ENCODE measurements at regions not wholly inside any gene's neighbourhood (a gene's known extent, or its start where the extent isn't known, plus 50 kb on each side); places are given as distances from the start of the nearest gene placed in this dataset.

- no peak for DNase-seq
- in situ Hi-C loops (cut with MboI; ENCODE audit: low pct_unique_long_range_greater_than_20kb, low sequenced_read_pairs), result loop anchor here (10.0 kb wide), 1 partner anchor 65 kb away; no protein-coding TSS in a partner anchor
Measured at GRCh38 chr17:73719588-73720071, 75.4 kb upstream of the SDK2 start.

GRCh38 chr17:73720187-73720834 lies 76.1 kb upstream of the SDK2 start:
- in situ Hi-C loops (cut with MboI; ENCODE audit: low pct_unique_long_range_greater_than_20kb, low sequenced_read_pairs), result loop anchor here (10.0 kb wide), 1 partner anchor 64 kb away; no protein-coding TSS in a partner anchor

GRCh38 chr17:73722165-73722564 lies 77.9 kb upstream of the SDK2 start:
- in situ Hi-C loops (cut with MboI; ENCODE audit: low pct_unique_long_range_greater_than_20kb, low sequenced_read_pairs), result loop anchor here (10.0 kb wide), 1 partner anchor 63 kb away; no protein-coding TSS in a partner anchor
- no peak for DNase-seq

More at GRCh38 chr17:73720187-73720834, 76.1 kb upstream of the SDK2 start:
- DNase-seq, result no peak

GRCh38 chr17:73723317-73723716 lies 79.1 kb upstream of the SDK2 start:
- DNase-seq, result no peak
- in situ Hi-C loops (cut with MboI; ENCODE audit: low pct_unique_long_range_greater_than_20kb, low sequenced_read_pairs), result loop anchor here (10.0 kb wide), 1 partner anchor 61 kb away; no protein-coding TSS in a partner anchor

GRCh38 chr17:73724341-73724740 lies 80.1 kb upstream of the SDK2 start:
- in situ Hi-C loops (cut with MboI; ENCODE audit: low pct_unique_long_range_greater_than_20kb, low sequenced_read_pairs), result loop anchor here (10.0 kb wide), 1 partner anchor 60 kb away; no protein-coding TSS in a partner anchor

GRCh38 chr17:73724990-73725389 lies 80.7 kb upstream of the SDK2 start:
- DNase-seq, result no peak
- in situ Hi-C loops (cut with MboI; ENCODE audit: low pct_unique_long_range_greater_than_20kb, low sequenced_read_pairs), result loop anchor here (10.0 kb wide), 1 partner anchor 60 kb away; no protein-coding TSS in a partner anchor

More at GRCh38 chr17:73724341-73724740, 80.1 kb upstream of the SDK2 start:
- no peak for DNase-seq

GRCh38 chr17:73725794-73726515 lies 81.7 kb upstream of the SDK2 start:
- no peak for DNase-seq
- in situ Hi-C loops (cut with MboI; ENCODE audit: low pct_unique_long_range_greater_than_20kb, low sequenced_read_pairs), result loop anchor here (10.0 kb wide), 1 partner anchor 59 kb away; no protein-coding TSS in a partner anchor

- in situ Hi-C loops (cut with MboI; ENCODE audit: low pct_unique_long_range_greater_than_20kb, low sequenced_read_pairs), result loop anchor here (10.0 kb wide), 1 partner anchor 57 kb away; no protein-coding TSS in a partner anchor
- DNase-seq, result no peak
Measured at GRCh38 chr17:73727941-73728340, 83.7 kb upstream of the SDK2 start.

- in situ Hi-C loops (cut with MboI; ENCODE audit: low pct_unique_long_range_greater_than_20kb, low sequenced_read_pairs), result loop anchor here (10.0 kb wide), 1 partner anchor 56 kb away; no protein-coding TSS in a partner anchor
- no peak for DNase-seq
Measured at GRCh38 chr17:73729101-73729500, 84.9 kb upstream of the SDK2 start.

- DNase-seq, result no peak
- in situ Hi-C loops (cut with MboI; ENCODE audit: low pct_unique_long_range_greater_than_20kb, low sequenced_read_pairs), result no loop called here
Measured at GRCh38 chr17:73731733-73732132, 87.5 kb upstream of the SDK2 start.

GRCh38 chr17:73733517-73733916 lies 89.3 kb upstream of the SDK2 start:
- in situ Hi-C loops (cut with MboI; ENCODE audit: low pct_unique_long_range_greater_than_20kb, low sequenced_read_pairs), result no loop called here
- DNase-seq, result no peak

GRCh38 chr17:73735245-73735644 lies 91.0 kb upstream of the SDK2 start:
- DNase-seq, result no peak
- in situ Hi-C loops (cut with MboI; ENCODE audit: low pct_unique_long_range_greater_than_20kb, low sequenced_read_pairs), result no loop called here

GRCh38 chr17:73738751-73739575 lies 94.7 kb upstream of the SDK2 start:
- in situ Hi-C loops (cut with MboI; ENCODE audit: low pct_unique_long_range_greater_than_20kb, low sequenced_read_pairs), result no loop called here

GRCh38 chr17:73740370-73740769 lies 96.1 kb upstream of the SDK2 start:
- no peak for DNase-seq
- in situ Hi-C loops (cut with MboI; ENCODE audit: low pct_unique_long_range_greater_than_20kb, low sequenced_read_pairs), result no loop called here

More at GRCh38 chr17:73738751-73739575, 94.7 kb upstream of the SDK2 start:
- no peak for DNase-seq

- no peak for DNase-seq
- in situ Hi-C loops (cut with MboI; ENCODE audit: low pct_unique_long_range_greater_than_20kb, low sequenced_read_pairs), result no loop called here
Measured at GRCh38 chr17:73742948-73743381, 98.7 kb upstream of the SDK2 start.

- DNase-seq, result no peak
- in situ Hi-C loops (cut with MboI; ENCODE audit: low pct_unique_long_range_greater_than_20kb, low sequenced_read_pairs), result no loop called here
Measured at GRCh38 chr17:73743518-73744201, 99.4 kb upstream of the SDK2 start.

- DNase-seq, result no peak
Measured at GRCh38 chr17:73744411-73744810, 100.2 kb upstream of the SDK2 start.

GRCh38 chr17:73746314-73747073 lies 102.2 kb upstream of the SDK2 start:
- in situ Hi-C loops (cut with MboI; ENCODE audit: low pct_unique_long_range_greater_than_20kb, low sequenced_read_pairs), result no loop called here
- no peak for DNase-seq

More at GRCh38 chr17:73744411-73744810, 100.2 kb upstream of the SDK2 start:
- in situ Hi-C loops (cut with MboI; ENCODE audit: low pct_unique_long_range_greater_than_20kb, low sequenced_read_pairs), result no loop called here

All from KBM-7 (cell line).